ENCODE measurements at regions not wholly inside any gene's neighbourhood (a gene's known extent, or its start where the extent isn't known, plus 50 kb on each side); places are given as distances from the start of the nearest gene placed in this dataset.

GRCh38 chr13:111567637-111568036 lies 247.2 kb downstream of the TEX29 start:
- H3K4me3 Mint-ChIP-seq, result no peak overlapping the region
- Histone ChIP-seq H2AFZ (ENCODE audit: insufficient read depth, low read depth, low read length, poor library complexity, severe bottlenecking) (no peak overlapping the region), H3K4me2 (replicated peaks; ENCODE audit: extremely low read depth, low read length, poor library complexity, severe bottlenecking) (no peak overlapping the region), H3K27me3 (ENCODE audit: control insufficient read depth in 2 of 2, insufficient read depth in 2 of 2, low read length in 2 of 2) (no peaks in the 10 kb centered on the region), H4K20me1 (ENCODE audit: insufficient read depth, low read length) (no peaks in the 10 kb centered on the region), H3K27ac (ENCODE audit: low read depth in 1 of 2, low read length in 2 of 2) (no peak overlapping the region), H3K9me3 (replicated peaks in 1 of 2; ENCODE audit: control insufficient read depth in 1 of 2, insufficient read depth in 1 of 2, low read length in 2 of 2) (peaks cover 18 to 44% of the 10 kb centered on the region in 2 donors), H3K4me3 (replicated peaks in 1 of 3; ENCODE audit: low read depth in 2 of 3, low read length in 3 of 3) (no peak overlapping the region), H3K79me2 (ENCODE audit: insufficient read depth, low read length) (no peaks in the 10 kb centered on the region), H3K36me3 (replicated peaks in 1 of 2; ENCODE audit: control insufficient read depth in 1 of 2, insufficient read depth in 2 of 2, low read length in 2 of 2) (no peaks in the 10 kb centered on the region), H3K9ac (ENCODE audit: insufficient read depth, low read length, poor library complexity, severe bottlenecking) (no peak overlapping the region), H3K4me1 (ENCODE audit: control insufficient read depth in 1 of 2, insufficient read depth in 2 of 2, low read length in 2 of 2) (no peaks in the 10 kb centered on the region)
- TF ChIP-seq, protein P1, sequence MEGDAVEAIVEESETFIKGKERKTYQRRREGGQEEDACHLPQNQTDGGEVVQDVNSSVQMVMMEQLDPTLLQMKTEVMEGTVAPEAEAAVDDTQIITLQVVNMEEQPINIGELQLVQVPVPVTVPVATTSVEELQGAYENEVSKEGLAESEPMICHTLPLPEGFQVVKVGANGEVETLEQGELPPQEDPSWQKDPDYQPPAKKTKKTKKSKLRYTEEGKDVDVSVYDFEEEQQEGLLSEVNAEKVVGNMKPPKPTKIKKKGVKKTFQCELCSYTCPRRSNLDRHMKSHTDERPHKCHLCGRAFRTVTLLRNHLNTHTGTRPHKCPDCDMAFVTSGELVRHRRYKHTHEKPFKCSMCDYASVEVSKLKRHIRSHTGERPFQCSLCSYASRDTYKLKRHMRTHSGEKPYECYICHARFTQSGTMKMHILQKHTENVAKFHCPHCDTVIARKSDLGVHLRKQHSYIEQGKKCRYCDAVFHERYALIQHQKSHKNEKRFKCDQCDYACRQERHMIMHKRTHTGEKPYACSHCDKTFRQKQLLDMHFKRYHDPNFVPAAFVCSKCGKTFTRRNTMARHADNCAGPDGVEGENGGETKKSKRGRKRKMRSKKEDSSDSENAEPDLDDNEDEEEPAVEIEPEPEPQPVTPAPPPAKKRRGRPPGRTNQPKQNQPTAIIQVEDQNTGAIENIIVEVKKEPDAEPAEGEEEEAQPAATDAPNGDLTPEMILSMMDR (IDR thresholded peaks at IDR 0.05), result no peak
- H3K27me3 Mint-ChIP-seq (ENCODE audit: low read depth in 3 of 3), result no peaks in the 10 kb centered on the region
- no peaks in the 10 kb centered on the region for H3K4me1 Mint-ChIP-seq
- no peak for DNase-seq
- intact Hi-C loops (cut with micrococcal nuclease), result no loop called here
- no peak overlapping the region for H3K27ac Mint-ChIP-seq
- 87% methylated on average over 15 of the region's 16 CpGs for WGBS (ENCODE audit: insufficient coverage)
- H3K9me3 Mint-ChIP-seq, result peaks cover 17 to 38% (median 21%) of the 10 kb centered on the region in 7 donors
- H3K36me3 Mint-ChIP-seq, result no peaks in the 10 kb centered on the region

- H3K4me1 ChIP-seq (ENCODE audit: control insufficient read depth in 1 of 2, insufficient read depth in 2 of 2, low read length in 2 of 2), result no peaks in the 10 kb centered on the region
- H2AFZ ChIP-seq (ENCODE audit: insufficient read depth, low read depth, low read length, poor library complexity, severe bottlenecking), result no peak overlapping the region
- WGBS (ENCODE audit: insufficient coverage), result 89% methylated on average over 5 of the region's 8 CpGs
- TF ChIP-seq, protein P1 (IDR thresholded peaks at IDR 0.05), result no peak
- Mint-ChIP-seq H3K27me3 (ENCODE audit: low read depth in 3 of 3) (no peaks in the 10 kb centered on the region), H3K27ac (no peak overlapping the region), H3K4me3 (no peak overlapping the region), H3K36me3 (no peaks in the 10 kb centered on the region), H3K4me1 (no peaks in the 10 kb centered on the region), H3K9me3 (peaks cover 17 to 45% (median 26%) of the 10 kb centered on the region in 7 donors)
- no peaks in the 10 kb centered on the region for H3K79me2 ChIP-seq (ENCODE audit: insufficient read depth, low read length)
- H3K4me3 ChIP-seq (replicated peaks in 1 of 3; ENCODE audit: low read depth in 2 of 3, low read length in 3 of 3), result no peak overlapping the region
- H3K27ac ChIP-seq (ENCODE audit: low read depth in 1 of 2, low read length in 2 of 2), result no peak overlapping the region
- DNase-seq, result no peak
- no peaks in the 10 kb centered on the region for H3K36me3 ChIP-seq (replicated peaks in 1 of 2; ENCODE audit: control insufficient read depth in 1 of 2, insufficient read depth in 2 of 2, low read length in 2 of 2)
- no peak overlapping the region for H3K4me2 ChIP-seq (replicated peaks; ENCODE audit: extremely low read depth, low read length, poor library complexity, severe bottlenecking)
- no peaks in the 10 kb centered on the region for H3K27me3 ChIP-seq (ENCODE audit: control insufficient read depth in 2 of 2, insufficient read depth in 2 of 2, low read length in 2 of 2)
- peaks cover 22 to 49% of the 10 kb centered on the region in 2 donors for H3K9me3 ChIP-seq (replicated peaks in 1 of 2; ENCODE audit: control insufficient read depth in 1 of 2, insufficient read depth in 1 of 2, low read length in 2 of 2)
- intact Hi-C loops (cut with micrococcal nuclease), result no loop called here
- H4K20me1 ChIP-seq (ENCODE audit: insufficient read depth, low read length), result no peaks in the 10 kb centered on the region
- H3K9ac ChIP-seq (ENCODE audit: insufficient read depth, low read length, poor library complexity, severe bottlenecking), result no peak overlapping the region
Observed at GRCh38 chr13:111568290-111568689, 247.8 kb downstream of the TEX29 start.

Measured in CD14-positive monocyte (primary cell).